Parathyroid adenoma (tissue), 2 donors: ENCODE measurements at regions not wholly inside any gene's neighbourhood (a gene's known extent, or its start where the extent isn't known, plus 50 kb on each side); places are given as distances from the start of the nearest gene placed in this dataset.

ENCODE experiments used
- H2AFZ ChIP-seq: fragments of 300-600 bp; sonication (generic); one replicate; pipeline ENCODE4 v1.7.0; 2017; ENCODE audit warnings: antibody characterized with exemption, mild to moderate bottlenecking
- H3K27ac ChIP-seq: fragments of 300-600 bp; sonication (generic); one replicate; pipeline ENCODE4 v1.7.0; 2017
- H3K27me3 ChIP-seq: fragments of 300-600 bp; sonication (generic); one replicate; pipeline ENCODE4 v1.7.0; 2017; ENCODE audit warnings: low read length; ENCODE audit not compliant: control insufficient read depth, insufficient read depth
- H3K36me3 ChIP-seq: fragments of 300-600 bp; sonication (generic); one replicate; pipeline ENCODE4 v1.7.0; 2017; ENCODE audit warnings: low read length; ENCODE audit not compliant: control insufficient read depth, insufficient read depth
- H3K4me1 ChIP-seq: fragments of 300-600 bp; sonication (generic); one replicate; pipeline ENCODE4 v1.7.0; 2017; ENCODE audit warnings: control low read depth
- H3K4me2 ChIP-seq: fragments of 300-600 bp; sonication (generic); one replicate; pipeline ENCODE4 v1.7.0; 2017; ENCODE audit warnings: low read length
- H3K4me3 ChIP-seq: fragments of 300-600 bp; sonication (generic); one replicate; pipeline ENCODE4 v1.7.0; 2017; ENCODE audit warnings: low read depth, low read length
- H3K79me2 ChIP-seq: fragments of 300-600 bp; sonication (generic); one replicate; pipeline ENCODE4 v1.7.0; 2017; ENCODE audit warnings: control low read depth
- H3K9ac ChIP-seq: fragments of 300-600 bp; sonication (generic); one replicate; pipeline ENCODE4 v1.7.0; 2017; ENCODE audit warnings: mild to moderate bottlenecking
- H3K9me3 ChIP-seq: fragments of 300-600 bp; sonication (generic); one replicate; pipeline ENCODE4 v1.7.0; 2017; ENCODE audit warnings: low read length; ENCODE audit not compliant: control insufficient read depth
- TF ChIP-seq, protein P1 (sequence below): fragments of 300-600 bp; sonication (generic); IDR thresholded peaks from one replicate; pipeline ENCODE4 v1.7.0; 2017; ENCODE audit warnings: antibody characterized with exemption, mild to moderate bottlenecking
- donor health status: primary hyperparathyroidism.

DNA sequence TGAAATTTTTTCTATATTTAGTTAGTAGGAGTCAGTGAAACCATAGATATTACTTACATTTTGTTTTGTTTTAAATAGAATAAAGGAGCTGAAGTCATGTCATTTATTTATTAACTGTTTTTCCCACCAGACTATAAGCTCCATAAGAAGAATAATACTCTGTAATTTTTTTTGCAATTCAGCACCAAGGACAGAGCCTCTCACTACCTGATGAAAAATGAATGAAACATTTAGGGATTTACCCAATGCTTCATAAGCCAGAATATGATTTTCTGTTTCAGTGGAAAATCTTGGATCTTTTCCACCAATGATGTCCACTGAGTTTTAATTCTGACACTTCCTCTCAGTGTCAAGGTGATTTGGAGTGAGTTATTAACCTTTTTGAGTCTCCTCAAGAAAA is 624.9 kb upstream of the GRAMD2B start:
- Histone ChIP-seq H3K4me2 (no peak overlapping the region), H3K4me3 (no peak overlapping the region), H3K27me3 (no peaks in the 10 kb centered on the region), H3K79me2 (no peaks in the 10 kb centered on the region), H3K36me3 (no peaks in the 10 kb centered on the region), H3K9ac (no peak overlapping the region), H2AFZ (no peak overlapping the region), H3K4me1 (no peaks in the 10 kb centered on the region), H3K27ac (no peak overlapping the region), H3K9me3 (no peaks in the 10 kb centered on the region)
- TF ChIP-seq, protein P1, sequence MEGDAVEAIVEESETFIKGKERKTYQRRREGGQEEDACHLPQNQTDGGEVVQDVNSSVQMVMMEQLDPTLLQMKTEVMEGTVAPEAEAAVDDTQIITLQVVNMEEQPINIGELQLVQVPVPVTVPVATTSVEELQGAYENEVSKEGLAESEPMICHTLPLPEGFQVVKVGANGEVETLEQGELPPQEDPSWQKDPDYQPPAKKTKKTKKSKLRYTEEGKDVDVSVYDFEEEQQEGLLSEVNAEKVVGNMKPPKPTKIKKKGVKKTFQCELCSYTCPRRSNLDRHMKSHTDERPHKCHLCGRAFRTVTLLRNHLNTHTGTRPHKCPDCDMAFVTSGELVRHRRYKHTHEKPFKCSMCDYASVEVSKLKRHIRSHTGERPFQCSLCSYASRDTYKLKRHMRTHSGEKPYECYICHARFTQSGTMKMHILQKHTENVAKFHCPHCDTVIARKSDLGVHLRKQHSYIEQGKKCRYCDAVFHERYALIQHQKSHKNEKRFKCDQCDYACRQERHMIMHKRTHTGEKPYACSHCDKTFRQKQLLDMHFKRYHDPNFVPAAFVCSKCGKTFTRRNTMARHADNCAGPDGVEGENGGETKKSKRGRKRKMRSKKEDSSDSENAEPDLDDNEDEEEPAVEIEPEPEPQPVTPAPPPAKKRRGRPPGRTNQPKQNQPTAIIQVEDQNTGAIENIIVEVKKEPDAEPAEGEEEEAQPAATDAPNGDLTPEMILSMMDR: no peak

DNA sequence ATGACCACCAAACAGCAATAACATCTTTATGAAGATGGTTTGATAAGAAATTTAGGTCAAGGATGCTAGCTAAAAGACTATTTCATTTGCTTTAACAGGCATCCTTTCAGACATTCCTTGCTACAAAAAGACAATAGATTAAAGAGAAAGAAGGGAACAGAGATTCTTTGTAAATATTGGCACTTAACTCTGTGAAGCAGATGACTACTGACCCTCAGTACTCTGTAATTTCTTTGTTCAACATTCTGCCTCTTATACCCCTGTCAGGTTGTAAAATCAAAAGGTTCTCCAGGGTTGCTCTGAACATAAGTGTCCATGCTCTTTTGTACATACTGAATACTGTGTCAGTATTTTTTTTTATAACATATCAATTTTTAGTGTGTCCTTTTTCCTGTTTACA is 610.6 kb upstream of the GRAMD2B start:
- no peak overlapping the region for H3K9ac ChIP-seq
- no peaks in the 10 kb centered on the region for H3K9me3 ChIP-seq
- TF ChIP-seq, protein P1: no peak
- H3K36me3 ChIP-seq: no peaks in the 10 kb centered on the region
- no peaks in the 10 kb centered on the region for H3K79me2 ChIP-seq
- no peak overlapping the region for H3K27ac ChIP-seq
- no peaks in the 10 kb centered on the region for H3K4me1 ChIP-seq
- H3K4me3 ChIP-seq: no peak overlapping the region
- H2AFZ ChIP-seq: no peak overlapping the region
- no peaks in the 10 kb centered on the region for H3K27me3 ChIP-seq
- no peak overlapping the region for H3K4me2 ChIP-seq

DNA sequence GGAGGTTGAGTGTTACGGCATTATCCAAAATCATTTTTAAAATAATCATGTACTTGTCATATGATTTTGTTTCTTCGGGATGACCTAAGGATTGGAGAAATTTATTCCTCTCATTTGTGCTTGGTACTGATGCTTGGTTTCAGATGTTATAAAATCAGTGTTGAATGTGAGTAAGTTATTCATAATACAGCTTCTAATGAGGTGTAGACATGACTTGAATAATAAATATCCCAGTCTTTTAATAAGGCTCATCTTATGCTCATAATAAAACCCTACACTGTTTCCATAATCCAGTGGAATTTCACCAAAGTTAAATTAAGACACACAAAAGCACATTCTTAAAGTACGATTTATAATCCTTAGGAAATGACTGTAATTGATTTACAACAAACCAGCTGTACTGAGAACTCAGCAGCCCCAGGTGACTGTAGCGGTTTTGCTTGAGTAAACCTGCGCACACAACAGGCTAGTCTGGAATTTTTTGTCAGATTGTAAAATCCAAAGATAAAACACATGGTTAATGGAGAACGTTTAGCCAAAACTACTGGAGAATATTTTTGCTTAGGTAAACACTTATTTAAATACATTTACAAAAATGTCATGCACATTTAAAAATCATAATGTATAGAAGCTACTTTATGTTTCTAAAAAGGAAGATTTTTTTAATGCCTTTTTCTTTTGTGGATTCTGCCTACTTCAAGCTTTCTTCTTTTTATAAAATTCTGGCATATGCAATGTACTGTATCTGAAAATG is 609.8 kb upstream of the GRAMD2B start:
- Histone ChIP-seq H3K4me2 (no peak overlapping the region), H3K4me3 (no peak overlapping the region), H3K9ac (no peak overlapping the region), H3K9me3 (no peaks in the 10 kb centered on the region), H2AFZ (no peak overlapping the region), H3K79me2 (no peaks in the 10 kb centered on the region), H3K4me1 (no peaks in the 10 kb centered on the region), H3K27me3 (no peaks in the 10 kb centered on the region), H3K27ac (no peak overlapping the region), H3K36me3 (no peaks in the 10 kb centered on the region)
- TF ChIP-seq, protein P1: no peak

DNA sequence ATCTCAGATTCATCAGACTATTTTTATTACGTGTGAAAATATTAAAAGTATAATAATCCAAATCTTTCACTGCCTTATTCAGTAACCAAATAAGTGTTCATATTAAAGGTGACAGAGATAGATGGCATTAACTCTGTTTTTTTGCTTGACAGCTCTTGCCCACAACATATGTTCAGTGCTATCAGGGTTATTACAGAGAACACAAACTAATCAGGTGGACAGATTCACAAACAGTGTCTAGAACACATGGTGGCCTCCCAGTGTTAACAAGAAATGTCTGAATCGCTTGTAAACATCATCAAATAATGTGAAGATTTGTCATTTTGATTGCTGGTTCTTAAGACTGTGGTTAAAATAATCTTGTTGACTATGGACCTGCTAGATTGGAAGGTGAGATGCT is 609.1 kb upstream of the GRAMD2B start:
- no peaks in the 10 kb centered on the region for H3K36me3 ChIP-seq
- no peaks in the 10 kb centered on the region for H3K9me3 ChIP-seq
- H3K4me2 ChIP-seq: no peak overlapping the region
- no peaks in the 10 kb centered on the region for H3K79me2 ChIP-seq
- no peak overlapping the region for H2AFZ ChIP-seq
- H3K27ac ChIP-seq: no peak overlapping the region
- no peaks in the 10 kb centered on the region for H3K27me3 ChIP-seq
- no peak overlapping the region for H3K4me3 ChIP-seq
- no peak overlapping the region for H3K9ac ChIP-seq
- TF ChIP-seq, protein P1: no peak
- H3K4me1 ChIP-seq: no peaks in the 10 kb centered on the region

DNA sequence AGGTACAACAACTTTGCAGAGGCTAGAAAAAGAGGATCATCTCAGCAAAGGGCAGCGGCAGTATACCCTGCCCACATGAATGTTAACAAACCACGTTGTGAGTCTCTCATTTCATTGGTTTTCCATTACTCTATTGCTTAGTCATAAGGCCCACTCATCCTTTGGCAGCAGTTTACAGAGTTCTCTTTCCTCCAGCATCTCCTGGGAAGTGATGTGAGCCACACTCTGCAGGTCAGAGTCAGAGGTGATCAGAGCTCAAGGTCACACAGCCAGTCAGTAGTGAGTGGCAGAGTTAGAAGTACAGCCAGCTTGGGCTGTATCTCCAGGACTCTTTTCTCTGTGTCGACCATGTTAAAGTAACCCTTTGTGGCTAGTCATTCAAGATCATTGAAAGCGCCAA is 599.6 kb upstream of the GRAMD2B start:
- Histone ChIP-seq H3K79me2 (no peaks in the 10 kb centered on the region), H3K9ac (no peak overlapping the region), H3K27ac (no peak overlapping the region), H3K9me3 (no peaks in the 10 kb centered on the region), H3K4me1 (no peaks in the 10 kb centered on the region), H3K36me3 (no peaks in the 10 kb centered on the region), H3K4me3 (no peak overlapping the region), H2AFZ (no peak overlapping the region), H3K27me3 (no peaks in the 10 kb centered on the region), H3K4me2 (no peak overlapping the region)
- TF ChIP-seq, protein P1: no peak
